ENCODE measurements at regions not wholly inside any gene's neighbourhood (a gene's known extent, or its start where the extent isn't known, plus 50 kb on each side); places are given as distances from the start of the nearest gene placed in this dataset.

GRCh38 chr4:127212701-127213100, 420.1 kb upstream of the INTU start:
- no peak for DNase-seq (ENCODE audit: low spot score in 2 of 2)
- TF ChIP-seq CTCF (IDR thresholded peaks at IDR 0.05) (no peak), POLR2A (IDR thresholded peaks at IDR 0.05) (no peak)
- H3K4me3 ChIP-seq (ENCODE audit: low read depth, poor library complexity, severe bottlenecking), result no peak overlapping the region
- intact Hi-C loops (cut with DNase I; ENCODE audit: low total_unique reads), result no loop called here
- 73 to 82% methylated on average over 4 of the region's 4 CpGs for WGBS, 2 donors

DNA sequence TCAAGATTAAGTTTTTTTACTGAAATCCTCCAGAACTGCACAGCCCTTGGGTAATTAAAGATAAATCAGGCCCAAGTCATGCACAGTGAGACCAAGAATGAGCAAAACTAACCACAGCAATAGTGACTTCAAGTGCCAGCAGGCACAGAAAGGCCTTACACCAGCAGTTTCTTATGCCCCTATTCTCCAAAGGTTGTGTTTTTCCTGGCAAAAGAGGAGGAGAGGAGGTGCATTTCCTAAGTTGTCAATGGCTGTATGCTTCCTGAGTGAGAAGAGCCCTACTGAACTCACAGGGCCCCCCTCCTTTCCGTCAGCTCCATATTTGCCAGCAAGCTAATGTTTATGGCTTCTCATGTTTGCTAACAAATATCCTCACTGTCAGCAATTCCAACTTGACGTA, 418.7 kb upstream of the INTU start:
- TF ChIP-seq CTCF (IDR thresholded peaks at IDR 0.05), result no peak
- no peak for TF ChIP-seq POLR2A (IDR thresholded peaks at IDR 0.05)
- intact Hi-C loops (cut with DNase I; ENCODE audit: low total_unique reads), result no loop called here
- WGBS, 2 donors, result 29 to 35% methylated on average over 2 of the region's 2 CpGs
- no peak overlapping the region for H3K4me3 ChIP-seq (ENCODE audit: low read depth, poor library complexity, severe bottlenecking)
- peak in 1 of 2 donors; percentile 23 for DNase-seq (ENCODE audit: low spot score in 2 of 2)

DNA sequence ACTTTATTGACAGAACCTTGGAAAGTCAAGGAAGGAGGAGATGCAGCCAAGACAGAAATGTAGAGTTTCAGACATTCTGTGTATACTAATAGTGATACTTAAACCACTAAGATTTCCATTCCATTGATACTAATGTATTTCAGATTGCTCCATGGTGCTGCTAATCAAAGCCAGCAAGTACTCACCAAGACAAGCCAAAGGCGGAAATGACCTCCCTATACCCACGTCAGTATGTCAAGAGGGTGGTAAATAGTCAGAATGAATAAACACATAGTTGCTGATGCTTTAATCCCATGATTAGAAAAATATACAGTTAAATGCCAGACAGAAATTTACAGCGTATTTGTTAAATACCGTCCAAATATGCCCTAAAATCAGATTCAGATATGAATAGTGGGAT, 417.8 kb upstream of the INTU start:
- WGBS, 2 donors, result 74 to 82% methylated on average over 4 of the region's 4 CpGs
- H3K4me3 ChIP-seq (ENCODE audit: low read depth, poor library complexity, severe bottlenecking), result no peak overlapping the region
- no peak for TF ChIP-seq CTCF (IDR thresholded peaks at IDR 0.05)
- no peak for TF ChIP-seq POLR2A (IDR thresholded peaks at IDR 0.05)
- intact Hi-C loops (cut with DNase I; ENCODE audit: low total_unique reads), result no loop called here
- DNase-seq (ENCODE audit: low spot score in 2 of 2), result no peak

GRCh38 chr4:127217586-127218229, 415.0 kb upstream of the INTU start:
- intact Hi-C loops (cut with DNase I; ENCODE audit: low total_unique reads), result no loop called here
- 54 to 65% methylated on average over 2 of the region's 2 CpGs for WGBS, 2 donors
- H3K4me3 ChIP-seq (ENCODE audit: low read depth, poor library complexity, severe bottlenecking), result no peak overlapping the region
- no peak for TF ChIP-seq CTCF (IDR thresholded peaks at IDR 0.05)
- no peak for TF ChIP-seq POLR2A (IDR thresholded peaks at IDR 0.05)
- DNase-seq (ENCODE audit: low spot score in 2 of 2), result no peak

DNA sequence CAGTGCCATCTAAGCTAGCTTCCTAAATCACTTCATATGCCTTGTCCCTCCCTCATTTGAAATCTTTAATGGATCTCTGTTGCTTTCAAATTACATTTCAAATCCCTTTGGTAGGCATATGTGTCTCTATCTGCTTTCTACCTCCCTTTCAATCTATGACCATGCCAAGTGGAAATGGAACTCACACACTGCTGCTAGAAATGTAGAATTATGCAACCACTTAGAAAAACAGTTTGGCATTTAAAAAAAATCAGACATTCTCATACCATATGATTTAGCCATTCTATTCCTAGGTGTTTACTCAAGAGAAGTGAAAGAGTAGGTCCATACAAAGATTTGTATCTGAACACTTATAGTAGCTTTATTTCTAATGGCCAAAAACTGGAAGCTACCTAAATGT, 413.5 kb upstream of the INTU start:
- no peak for DNase-seq (ENCODE audit: low spot score in 2 of 2)
- TF ChIP-seq CTCF (IDR thresholded peaks at IDR 0.05), result no peak
- TF ChIP-seq POLR2A (IDR thresholded peaks at IDR 0.05), result no peak
- H3K4me3 ChIP-seq (ENCODE audit: low read depth, poor library complexity, severe bottlenecking), result no peak overlapping the region
- intact Hi-C loops (cut with DNase I; ENCODE audit: low total_unique reads), result no loop called here

DNA sequence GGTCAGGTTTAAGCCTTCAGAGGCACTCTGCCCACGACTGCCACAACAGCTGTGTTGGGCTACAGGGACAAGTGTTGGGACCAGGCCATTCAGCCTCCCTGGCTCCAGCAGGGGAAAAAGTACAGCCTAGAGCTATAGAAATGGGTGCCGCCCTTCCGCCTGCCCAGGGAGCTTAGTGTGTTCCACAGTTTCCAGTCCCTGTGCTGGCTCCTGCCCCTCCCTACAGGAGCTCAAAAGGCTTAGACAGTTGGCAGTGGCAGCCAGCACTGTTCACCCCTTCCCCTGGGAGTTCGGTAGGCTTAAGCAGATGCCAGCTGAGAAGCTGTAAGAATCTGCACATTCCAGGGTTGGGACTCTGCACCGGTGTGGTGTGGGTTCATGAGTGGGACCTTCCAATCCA, 408.2 kb upstream of the INTU start:
- DNase-seq (ENCODE audit: low spot score in 2 of 2), result no peak
- intact Hi-C loops (cut with DNase I; ENCODE audit: low total_unique reads), result no loop called here
- 78 to 88% methylated on average over 5 of the region's 5 CpGs for WGBS, 2 donors
- no peak overlapping the region for H3K4me3 ChIP-seq (ENCODE audit: low read depth, poor library complexity, severe bottlenecking)
- TF ChIP-seq CTCF (IDR thresholded peaks at IDR 0.05), result no peak
- no peak for TF ChIP-seq POLR2A (IDR thresholded peaks at IDR 0.05)

Data from lower leg skin (tissue), 4 donors.